ENCODE measurements at regions not wholly inside any gene's neighbourhood (a gene's known extent, or its start where the extent isn't known, plus 50 kb on each side); places are given as distances from the start of the nearest gene placed in this dataset.
"Not testable (repeated sequence)": the region's sequence is repeated elsewhere in the genome, so short reads cannot be mapped to it uniquely, and the experiment has no call there.

DNA sequence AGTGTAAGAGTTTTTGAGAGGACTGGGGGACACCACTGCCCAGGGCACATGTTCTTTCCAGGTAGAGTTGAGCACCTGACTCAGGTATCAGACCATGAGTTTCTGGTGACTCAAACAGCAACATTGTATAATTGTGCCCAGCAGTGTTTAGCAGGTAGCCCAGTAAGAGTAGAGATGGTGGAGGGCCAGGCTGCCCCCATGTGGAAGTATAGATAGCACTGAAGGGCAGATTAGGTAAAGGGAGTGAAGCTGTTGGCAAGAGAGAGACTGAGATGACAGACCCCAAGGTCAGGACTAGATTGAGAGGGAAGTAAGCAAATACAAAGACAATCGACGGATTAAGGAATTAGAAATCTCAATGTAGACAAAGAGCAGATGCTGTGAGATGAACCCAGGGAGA lies 74.6 kb downstream of the TRIM42 start:
- DNase-seq (ENCODE audit: low spot score): no peak

- no peak for DNase-seq (ENCODE audit: low spot score)
Measured at GRCh38 chr3:140753865-140754754, 76.2 kb downstream of the TRIM42 start.

DNA sequence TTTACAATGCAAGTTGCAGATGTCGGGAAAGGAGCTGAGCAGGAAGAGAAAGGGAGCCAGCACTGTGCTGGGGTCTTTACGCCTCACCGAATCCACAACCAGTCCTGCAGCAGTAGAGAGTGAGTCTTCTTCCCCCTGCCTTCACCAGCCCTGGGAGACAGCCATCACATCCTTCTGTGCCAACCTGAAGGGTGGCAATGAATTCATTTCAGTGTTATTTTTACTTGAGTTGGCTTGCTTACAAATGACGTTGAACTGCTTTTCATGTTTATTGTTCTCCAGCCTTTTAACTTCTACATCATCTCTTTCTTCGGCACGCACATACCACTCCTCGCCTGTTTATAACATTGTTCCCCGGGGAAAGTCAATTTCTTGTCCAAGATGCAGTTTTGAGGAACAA lies 77.1 kb downstream of the TRIM42 start:
- no peak for DNase-seq (ENCODE audit: low spot score)

- DNase-seq (ENCODE audit: low spot score): no peak
Measured at GRCh38 chr3:140756240-140757016, 78.6 kb downstream of the TRIM42 start.

DNA sequence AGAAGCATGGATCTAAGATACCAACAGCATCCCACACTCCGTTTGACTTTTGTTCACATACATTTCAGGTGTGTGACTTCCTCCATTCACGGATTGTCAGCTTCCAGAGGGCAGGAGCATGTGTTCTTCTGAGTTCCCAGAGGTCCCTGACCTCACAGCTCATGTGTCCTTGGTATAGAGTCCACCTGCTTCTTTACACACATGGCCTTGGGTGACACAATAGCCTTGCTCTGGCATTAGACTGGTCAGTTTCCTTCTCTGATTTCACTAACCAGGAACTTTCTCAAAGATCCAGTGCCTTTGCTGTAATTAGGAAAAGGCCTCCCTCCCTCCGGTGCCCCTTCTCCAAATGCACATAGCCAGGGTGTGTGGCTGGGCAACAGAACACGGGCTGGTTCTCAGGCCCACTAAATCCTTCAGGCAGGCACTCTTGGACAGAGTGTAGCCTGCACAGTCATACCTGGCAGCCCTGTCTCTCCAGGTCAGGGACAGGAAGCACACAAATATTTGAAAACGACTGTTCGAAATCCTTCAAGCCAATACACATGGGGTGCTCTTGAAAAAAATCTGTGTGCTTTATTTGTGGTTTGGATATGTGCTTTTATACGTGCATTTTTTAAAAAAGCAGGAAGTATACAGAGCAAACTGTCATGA lies 81.1 kb downstream of the TRIM42 start:
- DNase-seq (ENCODE audit: low spot score): no peak

DNA sequence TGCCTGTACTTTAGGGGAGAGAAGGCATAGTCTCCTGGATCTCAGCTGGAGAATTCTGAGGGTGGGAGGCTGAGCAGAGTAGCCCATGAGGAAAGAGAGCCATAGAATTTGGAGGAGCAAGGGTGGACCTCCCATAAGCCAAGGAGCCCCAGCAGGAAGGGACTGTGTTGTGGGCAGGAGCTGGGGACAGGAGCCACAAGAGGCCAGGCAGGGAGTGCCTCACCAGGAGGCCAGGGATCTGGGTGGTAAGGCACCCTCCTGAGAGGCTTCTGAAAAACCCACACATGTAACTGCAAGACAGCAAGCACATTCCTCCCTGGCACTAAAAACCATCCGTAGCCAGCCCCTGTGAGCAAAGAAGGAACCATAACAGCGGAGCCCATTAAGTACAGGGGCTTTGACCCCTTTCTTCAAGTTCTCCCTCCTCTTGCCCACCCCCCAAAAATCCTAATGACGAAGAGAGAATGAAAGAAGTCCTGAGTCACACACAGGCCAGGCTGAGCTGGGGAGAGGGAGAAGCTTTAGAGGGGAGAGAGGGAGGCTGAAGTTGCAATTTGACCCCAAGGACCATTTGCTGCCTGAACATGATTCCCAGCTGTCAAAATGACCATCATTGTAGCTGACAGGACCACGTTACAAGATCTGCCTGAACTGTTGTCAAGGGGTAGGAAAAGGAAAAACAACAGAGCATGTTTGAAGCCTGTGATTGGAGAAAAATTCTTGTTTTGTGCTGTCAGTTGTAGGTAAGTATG lies 82.6 kb downstream of the TRIM42 start:
- no peak for DNase-seq (ENCODE audit: low spot score)

DNA sequence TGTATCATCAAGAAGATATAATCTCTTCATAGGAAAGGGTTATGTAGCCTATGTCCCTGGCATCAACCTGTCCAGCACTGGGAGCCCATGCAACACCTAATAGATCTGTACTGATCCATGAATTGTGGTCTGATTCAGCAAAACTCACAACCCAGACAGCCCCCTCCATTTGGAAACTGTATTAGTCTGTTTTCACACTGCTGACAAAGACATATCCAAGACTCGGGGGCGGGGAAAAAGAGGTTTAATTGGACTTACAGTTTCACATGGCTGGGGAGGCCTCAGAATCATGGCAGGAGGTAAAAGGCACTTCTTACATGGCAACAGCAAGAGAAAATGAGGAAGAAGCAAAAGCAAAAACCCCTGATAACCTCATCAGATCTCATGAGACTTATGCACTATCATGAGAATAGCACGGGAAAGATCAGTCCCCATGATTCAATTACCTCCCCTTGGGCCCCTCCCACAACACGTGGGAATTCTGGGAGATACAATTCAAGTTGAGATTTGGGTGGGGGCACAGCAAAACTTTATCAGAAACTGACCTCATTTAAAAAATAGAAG lies 83.3 kb downstream of the TRIM42 start:
- no peak for DNase-seq (ENCODE audit: low spot score)

GRCh38 chr3:140762746-140763145 lies 84.9 kb downstream of the TRIM42 start:
- no peak for DNase-seq (ENCODE audit: low spot score)

DNA sequence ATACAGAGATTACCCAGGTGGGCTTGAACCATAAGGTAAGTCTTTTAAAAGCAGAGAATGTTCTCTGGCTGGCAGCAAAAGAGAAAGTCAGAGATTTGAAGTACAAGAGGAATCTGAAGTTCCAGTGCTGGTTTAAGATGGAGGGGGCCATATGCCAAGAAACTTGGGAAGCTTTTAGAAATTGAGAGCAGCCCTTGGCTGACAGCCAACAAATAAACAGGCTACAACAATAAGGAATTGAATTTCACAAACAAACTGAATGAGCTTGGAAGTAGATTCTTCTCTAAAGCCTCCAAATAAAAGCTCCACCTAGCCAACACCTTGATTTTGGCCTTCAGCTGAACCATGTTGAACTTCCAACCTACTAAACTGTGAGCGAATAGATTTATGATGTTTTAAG lies 85.7 kb downstream of the TRIM42 start:
- no peak for DNase-seq (ENCODE audit: low spot score)

DNA sequence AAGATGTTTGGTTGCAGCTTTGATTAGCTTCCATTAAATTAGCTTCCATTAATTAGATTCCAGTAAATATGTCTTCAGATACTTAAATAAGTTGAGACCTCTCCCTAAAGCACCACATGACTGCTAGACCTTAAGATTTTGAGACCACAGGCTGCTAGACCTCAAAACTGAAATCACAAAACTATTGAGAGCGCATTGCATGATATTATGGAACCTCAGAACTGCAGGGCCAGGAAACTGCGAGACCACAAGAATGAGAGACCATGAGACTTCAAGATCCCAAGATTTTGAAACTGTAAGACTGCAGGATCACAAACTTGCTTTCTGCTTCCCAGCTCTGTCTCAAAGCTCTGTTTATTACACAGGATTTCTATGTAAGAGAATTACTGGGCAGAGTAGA lies 87.4 kb downstream of the TRIM42 start:
- DNase-seq (ENCODE audit: low spot score): no peak

GRCh38 chr3:140766465-140766864 lies 88.6 kb downstream of the TRIM42 start:
- no peak for DNase-seq (ENCODE audit: low spot score)

DNA sequence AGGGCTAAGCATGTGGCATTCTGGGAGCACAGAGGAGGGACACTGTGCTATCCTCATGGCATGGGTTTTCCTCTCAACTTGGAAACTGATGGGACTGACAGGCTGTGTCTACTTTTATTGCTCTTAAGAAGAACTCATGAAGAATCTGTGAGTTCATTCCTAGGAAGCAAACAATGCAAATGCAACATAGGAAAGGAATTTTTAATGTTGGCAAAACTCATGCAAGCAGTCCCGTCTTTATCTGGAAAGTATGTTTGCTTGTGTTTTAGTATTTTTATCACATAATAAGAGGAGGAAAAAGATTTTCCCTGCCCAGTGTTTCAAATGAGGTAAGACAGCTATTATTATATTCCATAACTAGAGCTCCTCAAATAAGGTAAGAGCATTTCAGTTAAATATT lies 89.7 kb downstream of the TRIM42 start:
- no peak for DNase-seq (ENCODE audit: low spot score)

- no peak for DNase-seq (ENCODE audit: low spot score)
Measured at GRCh38 chr3:140768941-140769340, 91.1 kb downstream of the TRIM42 start.

DNA sequence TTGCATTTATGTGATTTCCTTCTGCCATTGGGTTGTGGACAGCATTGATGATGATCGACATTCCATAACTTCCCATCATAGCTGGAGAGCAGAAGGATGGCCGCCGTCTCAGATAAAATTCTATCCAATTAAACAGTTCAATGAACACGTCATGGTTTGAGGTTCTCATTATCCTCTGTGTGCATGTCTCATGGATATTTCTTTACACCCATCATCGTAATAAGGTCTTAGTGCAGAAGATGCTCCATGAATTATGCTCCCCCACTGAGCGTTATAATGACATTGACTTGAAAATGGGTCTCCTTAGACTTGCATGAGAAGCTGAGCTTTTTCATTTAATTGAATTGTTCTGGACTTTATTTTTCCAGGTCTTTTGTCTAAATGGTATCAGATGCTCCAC lies 92.1 kb downstream of the TRIM42 start:
- no peak for DNase-seq (ENCODE audit: low spot score)

DNA sequence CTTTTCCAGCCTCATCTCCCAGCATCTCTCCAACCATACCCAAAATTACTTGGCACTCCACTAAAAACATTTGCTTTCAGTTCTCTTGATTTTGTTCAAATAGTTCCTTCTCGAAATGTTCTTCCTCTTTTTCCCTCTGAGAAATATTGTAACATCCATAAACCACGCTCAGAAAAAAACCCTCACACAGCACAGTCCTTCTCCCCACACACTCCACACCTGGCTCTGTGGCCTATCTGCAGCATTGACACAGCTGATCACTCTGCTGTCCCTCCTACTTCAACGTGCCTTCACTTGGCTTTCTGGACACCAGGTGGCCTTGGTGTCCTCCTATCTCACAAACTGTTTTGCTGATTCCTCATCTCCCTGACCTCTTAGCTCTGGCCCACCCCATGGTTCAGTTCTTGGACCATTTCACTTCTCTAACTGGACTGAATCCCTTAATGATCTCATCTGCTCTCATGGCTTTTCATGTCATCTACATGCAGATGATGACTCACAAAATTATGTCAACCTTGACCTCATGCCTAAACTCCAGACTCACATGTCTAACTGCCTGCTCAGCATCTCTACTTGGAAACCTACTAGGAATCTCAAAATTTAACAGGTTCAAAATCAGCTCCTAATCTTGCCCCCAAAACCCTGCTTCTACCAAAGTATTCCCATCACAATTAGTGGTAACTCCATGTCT lies 93.3 kb downstream of the TRIM42 start:
- no peak for DNase-seq (ENCODE audit: low spot score)

- DNase-seq (ENCODE audit: low spot score): no peak
Measured at GRCh38 chr3:140777631-140778233, 99.9 kb downstream of the TRIM42 start.

GRCh38 chr3:140791368-140791767 lies 113.5 kb downstream of the TRIM42 start:
- no peak for DNase-seq (ENCODE audit: low spot score)

DNA sequence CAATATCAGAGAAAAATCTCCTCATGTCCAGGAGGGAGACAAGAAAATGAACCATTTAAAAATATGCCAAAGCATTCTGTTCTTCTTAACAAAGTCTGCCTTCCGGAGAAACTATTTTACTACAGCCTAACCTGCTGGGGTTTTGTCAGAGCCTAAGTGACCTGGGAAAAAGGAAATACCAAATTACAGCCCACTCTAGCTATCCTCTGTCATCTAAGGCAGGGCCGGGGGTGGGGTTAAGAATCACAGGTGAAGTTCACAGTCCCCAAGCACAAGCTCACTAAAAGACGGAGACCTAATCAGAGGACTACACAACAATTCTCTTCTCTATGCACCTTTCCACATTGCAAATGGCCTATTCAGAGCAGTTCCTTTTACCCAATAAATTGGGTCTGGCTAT lies 116.6 kb downstream of the TRIM42 start:
- no peak for DNase-seq (ENCODE audit: low spot score)

GRCh38 chr3:140802898-140803297 lies 125.0 kb downstream of the TRIM42 start:
- not testable (repeated sequence) for DNase-seq (ENCODE audit: low spot score)

- DNase-seq (ENCODE audit: low spot score): no peak
Measured at GRCh38 chr3:140809316-140809715, 131.5 kb downstream of the TRIM42 start.

Data from cerebellar cortex (tissue), 1 donor.